SU-DHL-6 (cell line): ENCODE measurements at regions not wholly inside any gene's neighbourhood (a gene's known extent, or its start where the extent isn't known, plus 50 kb on each side); places are given as distances from the start of the nearest gene placed in this dataset.

Source experiments
- H2AFZ ChIP-seq: fragments of 200-600 bp; sonication (generic); 2 replicates; pipeline ENCODE4 v1.6.1; 2014; ENCODE audit warnings: low read depth, mild to moderate bottlenecking, moderate library complexity, mixed read lengths, antibody characterized with exemption, low read length; ENCODE audit not compliant: severe bottlenecking
- H3F3A ChIP-seq: fragments of 200-600 bp; shearing (Covaris generic); 2 replicates; pipeline ENCODE4 v1.6.0; 2016; ENCODE audit warnings: antibody characterized with exemption, mild to moderate bottlenecking; ENCODE audit not compliant: insufficient read depth
- H3K27ac ChIP-seq: fragments of 200-600 bp; sonication (generic); 2 replicates; pipeline ENCODE4 v1.5.1; 2016; ENCODE audit warnings: low read depth, mild to moderate bottlenecking, low read length, moderate library complexity, mixed read lengths
- H3K27me3 ChIP-seq: fragments of 200-600 bp; sonication (generic), shearing (Covaris generic); 2 replicates; pipeline ENCODE4 v1.6.0; 2014; ENCODE audit warnings: mild to moderate bottlenecking, low read length
- H3K36me3 ChIP-seq: fragments of 200-600 bp; sonication (generic); 2 replicates; pipeline ENCODE4 v1.6.1; 2014; ENCODE audit warnings: mild to moderate bottlenecking, low read length, mixed read lengths
- H3K4me2 ChIP-seq: fragments of 300-600, 200-600 bp; shearing (Covaris generic), sonication (generic); 2 replicates; pipeline ENCODE4 v1.6.0; 2014; ENCODE audit warnings: low read length, low read depth, mild to moderate bottlenecking; ENCODE audit not compliant: poor library complexity, severe bottlenecking
- H3K4me3 ChIP-seq: fragments of 200-600 bp; sonication (generic); 2 replicates; pipeline ENCODE4 v1.5.1; 2014; ENCODE audit warnings: antibody characterized with exemption, low read length, mild to moderate bottlenecking, mixed read lengths; ENCODE audit not compliant: insufficient read depth, poor library complexity, severe bottlenecking
- H3K79me2 ChIP-seq: fragments of 200-600 bp; sonication (generic); 2 replicates; pipeline ENCODE4 v1.6.1; 2014; ENCODE audit warnings: mild to moderate bottlenecking, low read length, moderate library complexity; ENCODE audit not compliant: insufficient read depth
- H3K9ac ChIP-seq: fragments of 200-600 bp; sonication (generic); 2 replicates; pipeline ENCODE4 v1.7.0; 2014; ENCODE audit warnings: mild to moderate bottlenecking, low read length
- H3K9me2 ChIP-seq: fragments of 200-600 bp; sonication (generic); replicated peaks from 2 replicates; pipeline ENCODE4 v1.6.1; 2014; ENCODE audit warnings: low read length; ENCODE audit not compliant: insufficient read depth
- H3K9me3 ChIP-seq: fragments of 200-600 bp; sonication (generic); 2 replicates; pipeline ENCODE4 v1.6.1; 2014; ENCODE audit warnings: low read length, mixed read lengths; ENCODE audit not compliant: insufficient read depth
- H4K20me1 ChIP-seq: fragments of 200-600 bp; sonication (generic); 2 replicates; pipeline ENCODE4 v1.6.1; 2014; ENCODE audit warnings: low read depth, mild to moderate bottlenecking, antibody characterized with exemption, low read length, moderate library complexity, mixed read lengths
- CTCF ChIP-seq: fragments of 200-600 bp; sonication (generic); IDR thresholded peaks from one replicate; pipeline ENCODE4 v1.5.1; 2017; ENCODE audit warnings: antibody characterized with exemption, mild to moderate bottlenecking, low read length, moderate library complexity; ENCODE audit not compliant: insufficient read depth, poor library complexity, severe bottlenecking
- EZH2phosphoT487 ChIP-seq: fragments of 200-600 bp; sonication (generic), shearing (Covaris generic); conservative IDR thresholded peaks from 2 replicates; pipeline ENCODE4 v1.6.1; 2018; ENCODE audit warnings: mild to moderate bottlenecking, antibody characterized with exemption, low read length, moderate library complexity, mixed read lengths

- Histone ChIP-seq H4K20me1 (no peaks in the 10 kb centered on the region), H3K27ac (no peak overlapping the region), H2AFZ (no peak overlapping the region), H3K27me3 (no peaks in the 10 kb centered on the region), H3K4me3 (no peak overlapping the region), H3K36me3 (no peaks in the 10 kb centered on the region), H3F3A (no peaks in the 10 kb centered on the region), H3K9me3 (no peaks in the 10 kb centered on the region), H3K4me2 (no peak overlapping the region), H3K9ac (no peak overlapping the region), H3K9me2 (no peaks in the 10 kb centered on the region), H3K79me2 (no peaks in the 10 kb centered on the region)
- TF ChIP-seq EZH2phosphoT487 (no peak), CTCF (no peak)
Observed at GRCh38 chr6:133609415-133610226, 279.3 kb upstream of the TCF21 start.

GRCh38 chr6:133610227-133610840 is 278.6 kb upstream of the TCF21 start:
- Histone ChIP-seq H3K36me3 (no peaks in the 10 kb centered on the region), H3K27me3 (no peaks in the 10 kb centered on the region), H3K4me2 (no peak overlapping the region), H3K4me3 (no peak overlapping the region), H3K27ac (no peak overlapping the region), H4K20me1 (no peaks in the 10 kb centered on the region), H2AFZ (no peak overlapping the region), H3K9me3 (no peaks in the 10 kb centered on the region), H3K9ac (no peak overlapping the region), H3F3A (no peaks in the 10 kb centered on the region), H3K9me2 (no peaks in the 10 kb centered on the region), H3K79me2 (no peaks in the 10 kb centered on the region)
- TF ChIP-seq CTCF (no peak), EZH2phosphoT487 (no peak)

GRCh38 chr6:133610971-133611370 is 277.9 kb upstream of the TCF21 start:
- TF ChIP-seq EZH2phosphoT487 (no peak), CTCF (no peak)
- H3K27ac ChIP-seq: no peak overlapping the region
- no peaks in the 10 kb centered on the region for H3K27me3 ChIP-seq
- H4K20me1 ChIP-seq: no peaks in the 10 kb centered on the region
- no peak overlapping the region for H3K4me2 ChIP-seq
- H3F3A ChIP-seq: no peaks in the 10 kb centered on the region
- H3K4me3 ChIP-seq: no peak overlapping the region
- H3K9me2 ChIP-seq: no peaks in the 10 kb centered on the region
- H3K9me3 ChIP-seq: no peaks in the 10 kb centered on the region
- H3K9ac ChIP-seq: no peak overlapping the region
- no peak overlapping the region for H2AFZ ChIP-seq
- H3K79me2 ChIP-seq: no peaks in the 10 kb centered on the region
- H3K36me3 ChIP-seq: no peaks in the 10 kb centered on the region
